Tibial nerve (tissue), 4 donors: ENCODE measurements at regions not wholly inside any gene's neighbourhood (a gene's known extent, or its start where the extent isn't known, plus 50 kb on each side); places are given as distances from the start of the nearest gene placed in this dataset.
"Not testable (repeated sequence)": the region's sequence is repeated elsewhere in the genome, so short reads cannot be mapped to it uniquely, and the experiment has no call there.

Experiments used
- DNase-seq, 2 donors: peaks; one replicate each; pipeline ENCODE4 v3.0.0-alpha.2; 2019; ENCODE audit warnings: low spot score in 2 of 2
- H3K27ac ChIP-seq, 4 donors: fragments of 200-600 bp; sonication (generic) in 3 of 4; one replicate each; pipeline ENCODE4 v1.5.1; 2017 to 2019; ENCODE audit warnings: mild to moderate bottlenecking in 1 of 4
- H3K27me3 ChIP-seq, 2 donors: fragments of 200-600 bp; sonication (generic) in 1 of 2; one replicate each; pipeline versions ENCODE4 v1.5.1 to v1.6.0; 2017 to 2019
- H3K36me3 ChIP-seq, 3 donors: fragments of 200-600 bp; sonication (generic); one replicate each; pipeline ENCODE4 v1.5.1; 2018 to 2019
- H3K4me1 ChIP-seq, 4 donors: fragments of 200-600 bp; sonication (generic) in 3 of 4; one replicate each; pipeline ENCODE4 v1.5.1; 2017 to 2019
- H3K4me3 ChIP-seq, 4 donors: fragments of 200-600 bp; sonication (generic) in 3 of 4; one replicate each; pipeline ENCODE4 v1.5.1; 2017 to 2019; ENCODE audit warnings: mild to moderate bottlenecking in 1 of 4, moderate library complexity in 1 of 4
- H3K9me3 ChIP-seq, 4 donors: fragments of 200-600 bp; sonication (generic) in 3 of 4; one replicate each; pipeline ENCODE4 v1.5.1; 2017 to 2019
- CTCF ChIP-seq, 5 experiments: fragments of 200-600 bp in 3 of 5; fragments of 450-650 bp in 2 of 5; sonication (generic) in 3 of 5; IDR thresholded peaks; one replicate each; pipeline ENCODE4 v1.5.1; 2016 to 2019; ENCODE audit warnings: antibody characterized with exemption in 5 of 5, mild to moderate bottlenecking in 3 of 5, moderate library complexity in 2 of 5
- EP300 ChIP-seq, 2 donors: sonication (generic); formaldehyde crosslinking; IDR thresholded peaks; one replicate each; pipeline ENCODE4 v1.6.1; 2017; ENCODE audit warnings: antibody characterized with exemption in 2 of 2, mild to moderate bottlenecking in 1 of 2
- POLR2A ChIP-seq, 2 donors: fragments of 450-650 bp; IDR thresholded peaks; one replicate each; pipeline ENCODE4 v1.6.1; 2017; ENCODE audit warnings: antibody characterized with exemption in 2 of 2, mild to moderate bottlenecking in 2 of 2, moderate library complexity in 2 of 2
- WGBS, 2 donors: methylation state at CpG; one replicate each; pipeline ENCODE4 v1.1.5; 2018; 5-methylcytosine and 5-hydroxymethylcytosine counted together

- H3K4me1 ChIP-seq: no peaks in the 10 kb centered on the region
- H3K4me3 ChIP-seq: no peak overlapping the region
- TF ChIP-seq POLR2A (IDR thresholded peaks at IDR 0.05) (no peak), CTCF (IDR thresholded peaks at IDR 0.05) (no peak)
- DNase-seq: no peak
- H3K27me3 ChIP-seq: no peaks in the 10 kb centered on the region
- H3K36me3 ChIP-seq: no peaks in the 10 kb centered on the region
- H3K9me3 ChIP-seq: peaks cover 0 to under 1% (median 0%) of the 10 kb centered on the region in 4 donors
- no peak overlapping the region for H3K27ac ChIP-seq
Observed at GRCh38 chr9:82052081-82052480, 63.5 kb downstream of the SPATA31D1 start.

GRCh38 chr9:82054264-82055015 is 65.9 kb downstream of the SPATA31D1 start:
- WGBS, 2 donors: 96 to 98% methylated on average over 17 to 26 of the region's 26 CpGs
- Histone ChIP-seq H3K4me3 (no peak overlapping the region), H3K36me3 (no peaks in the 10 kb centered on the region), H3K9me3 (no peaks in the 10 kb centered on the region), H3K4me1 (no peaks in the 10 kb centered on the region), H3K27ac (no peak overlapping the region), H3K27me3 (no peaks in the 10 kb centered on the region)
- TF ChIP-seq EP300 (IDR thresholded peaks at IDR 0.05): no peak
- no peak for TF ChIP-seq POLR2A (IDR thresholded peaks at IDR 0.05)
- no peak for TF ChIP-seq CTCF (IDR thresholded peaks at IDR 0.05)
- no peak for DNase-seq

DNA sequence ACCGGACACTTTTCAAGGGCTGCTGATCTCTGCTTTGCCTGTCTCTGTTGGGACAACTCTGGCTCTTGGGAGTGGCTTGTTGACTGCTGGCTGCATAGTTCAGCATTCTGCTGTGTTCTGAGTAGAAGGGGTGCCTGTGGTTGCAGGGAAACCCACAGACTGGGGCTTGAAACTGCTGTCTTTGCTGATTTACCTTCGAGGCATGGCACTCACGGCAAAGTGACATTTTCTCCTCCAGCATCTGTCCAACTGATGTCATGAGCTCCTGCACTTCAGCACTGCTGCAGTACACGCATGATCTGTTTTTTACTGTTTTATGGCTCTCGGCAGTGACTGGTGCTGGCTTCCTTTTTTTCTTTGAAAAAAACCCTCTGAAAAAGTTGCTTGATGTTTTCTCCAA is 69.2 kb downstream of the SPATA31D1 start:
- no peak overlapping the region for H3K4me3 ChIP-seq
- H3K27ac ChIP-seq: no peak overlapping the region
- no peaks in the 10 kb centered on the region for H3K36me3 ChIP-seq
- H3K27me3 ChIP-seq: no peaks in the 10 kb centered on the region
- no peaks in the 10 kb centered on the region for H3K9me3 ChIP-seq
- TF ChIP-seq CTCF (IDR thresholded peaks at IDR 0.05) (no peak), POLR2A (IDR thresholded peaks at IDR 0.05) (no peak), EP300 (IDR thresholded peaks at IDR 0.05) (no peak)
- no peak for DNase-seq
- whole genome bisulfite sequencing, 2 donors: 66 to 70% methylated on average over 5 of the region's 5 CpGs
- no peaks in the 10 kb centered on the region for H3K4me1 ChIP-seq

- H3K4me1 ChIP-seq, H3K27ac ChIP-seq, H3K9me3 ChIP-seq, H3K4me3 ChIP-seq, H3K36me3 ChIP-seq, H3K27me3 ChIP-seq, DNase-seq: not testable (repeated sequence)
- 68 to 80% methylated on average over 7 of the region's 7 CpGs for WGBS, 2 donors
Observed at GRCh38 chr9:82061801-82062200, 73.2 kb downstream of the SPATA31D1 start.

GRCh38 chr9:82062245-82062644 is 73.7 kb downstream of the SPATA31D1 start:
- WGBS, 2 donors: 87 to 90% methylated on average over 12 of the region's 12 CpGs
- no peaks in the 10 kb centered on the region for H3K9me3 ChIP-seq
- no peak overlapping the region for H3K27ac ChIP-seq
- H3K27me3 ChIP-seq: no peaks in the 10 kb centered on the region
- no peak for DNase-seq
- no peak for TF ChIP-seq EP300 (IDR thresholded peaks at IDR 0.05)
- TF ChIP-seq CTCF (IDR thresholded peaks at IDR 0.05): no peak
- TF ChIP-seq POLR2A (IDR thresholded peaks at IDR 0.05): no peak
- H3K4me3 ChIP-seq: no peak overlapping the region
- no peaks in the 10 kb centered on the region for H3K4me1 ChIP-seq
- no peaks in the 10 kb centered on the region for H3K36me3 ChIP-seq
